ENCODE measurements at regions not wholly inside any gene's neighbourhood (a gene's known extent, or its start where the extent isn't known, plus 50 kb on each side); places are given as distances from the start of the nearest gene placed in this dataset.

DNA sequence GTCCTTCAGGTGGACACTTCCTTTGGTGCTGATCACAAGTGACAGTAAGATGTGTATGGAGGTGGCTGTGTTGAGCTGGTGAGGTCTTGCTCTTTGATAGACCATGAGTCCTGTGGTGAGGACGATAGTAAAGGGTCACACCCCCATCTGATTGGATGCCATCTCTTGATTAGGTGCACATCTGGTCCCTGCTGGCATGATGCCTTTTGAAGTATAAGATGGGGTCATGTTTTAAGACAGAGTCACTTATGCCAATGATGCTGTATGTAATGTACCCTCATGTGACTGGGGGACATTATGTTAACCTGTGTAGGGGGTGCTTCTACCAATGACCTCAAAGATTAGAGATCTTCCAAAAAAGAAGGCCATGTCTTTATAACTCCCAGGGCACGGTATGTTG, 644.6 kb downstream of the ACTR3B start:
- TF ChIP-seq TCF7L2 (IDR thresholded peaks at IDR 0.05; ENCODE audit: low read depth, low read length) (no peak), SIN3A (IDR thresholded peaks at IDR 0.05; ENCODE audit: borderline replicate concordance, insufficient read depth, low read depth, low read length) (no peak), POLR2AphosphoS5 (IDR thresholded peaks at IDR 0.05; ENCODE audit: low read depth, low read length) (no peak)
- TF ChIP-seq, protein P1, sequence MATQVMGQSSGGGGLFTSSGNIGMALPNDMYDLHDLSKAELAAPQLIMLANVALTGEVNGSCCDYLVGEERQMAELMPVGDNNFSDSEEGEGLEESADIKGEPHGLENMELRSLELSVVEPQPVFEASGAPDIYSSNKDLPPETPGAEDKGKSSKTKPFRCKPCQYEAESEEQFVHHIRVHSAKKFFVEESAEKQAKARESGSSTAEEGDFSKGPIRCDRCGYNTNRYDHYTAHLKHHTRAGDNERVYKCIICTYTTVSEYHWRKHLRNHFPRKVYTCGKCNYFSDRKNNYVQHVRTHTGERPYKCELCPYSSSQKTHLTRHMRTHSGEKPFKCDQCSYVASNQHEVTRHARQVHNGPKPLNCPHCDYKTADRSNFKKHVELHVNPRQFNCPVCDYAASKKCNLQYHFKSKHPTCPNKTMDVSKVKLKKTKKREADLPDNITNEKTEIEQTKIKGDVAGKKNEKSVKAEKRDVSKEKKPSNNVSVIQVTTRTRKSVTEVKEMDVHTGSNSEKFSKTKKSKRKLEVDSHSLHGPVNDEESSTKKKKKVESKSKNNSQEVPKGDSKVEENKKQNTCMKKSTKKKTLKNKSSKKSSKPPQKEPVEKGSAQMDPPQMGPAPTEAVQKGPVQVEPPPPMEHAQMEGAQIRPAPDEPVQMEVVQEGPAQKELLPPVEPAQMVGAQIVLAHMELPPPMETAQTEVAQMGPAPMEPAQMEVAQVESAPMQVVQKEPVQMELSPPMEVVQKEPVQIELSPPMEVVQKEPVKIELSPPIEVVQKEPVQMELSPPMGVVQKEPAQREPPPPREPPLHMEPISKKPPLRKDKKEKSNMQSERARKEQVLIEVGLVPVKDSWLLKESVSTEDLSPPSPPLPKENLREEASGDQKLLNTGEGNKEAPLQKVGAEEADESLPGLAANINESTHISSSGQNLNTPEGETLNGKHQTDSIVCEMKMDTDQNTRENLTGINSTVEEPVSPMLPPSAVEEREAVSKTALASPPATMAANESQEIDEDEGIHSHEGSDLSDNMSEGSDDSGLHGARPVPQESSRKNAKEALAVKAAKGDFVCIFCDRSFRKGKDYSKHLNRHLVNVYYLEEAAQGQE (IDR thresholded peaks at IDR 0.05; ENCODE audit: insufficient read depth in 1 of 2, low read depth in 2 of 2, low read length in 1 of 2), result no peak
- TF ChIP-seq, protein P2, sequence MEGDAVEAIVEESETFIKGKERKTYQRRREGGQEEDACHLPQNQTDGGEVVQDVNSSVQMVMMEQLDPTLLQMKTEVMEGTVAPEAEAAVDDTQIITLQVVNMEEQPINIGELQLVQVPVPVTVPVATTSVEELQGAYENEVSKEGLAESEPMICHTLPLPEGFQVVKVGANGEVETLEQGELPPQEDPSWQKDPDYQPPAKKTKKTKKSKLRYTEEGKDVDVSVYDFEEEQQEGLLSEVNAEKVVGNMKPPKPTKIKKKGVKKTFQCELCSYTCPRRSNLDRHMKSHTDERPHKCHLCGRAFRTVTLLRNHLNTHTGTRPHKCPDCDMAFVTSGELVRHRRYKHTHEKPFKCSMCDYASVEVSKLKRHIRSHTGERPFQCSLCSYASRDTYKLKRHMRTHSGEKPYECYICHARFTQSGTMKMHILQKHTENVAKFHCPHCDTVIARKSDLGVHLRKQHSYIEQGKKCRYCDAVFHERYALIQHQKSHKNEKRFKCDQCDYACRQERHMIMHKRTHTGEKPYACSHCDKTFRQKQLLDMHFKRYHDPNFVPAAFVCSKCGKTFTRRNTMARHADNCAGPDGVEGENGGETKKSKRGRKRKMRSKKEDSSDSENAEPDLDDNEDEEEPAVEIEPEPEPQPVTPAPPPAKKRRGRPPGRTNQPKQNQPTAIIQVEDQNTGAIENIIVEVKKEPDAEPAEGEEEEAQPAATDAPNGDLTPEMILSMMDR (IDR thresholded peaks at IDR 0.05), result no peak
- H3K4me3 ChIP-seq (ENCODE audit: low read depth in 2 of 2, low read length in 2 of 2), result no peak overlapping the region
- POLR2A ChIA-PET, result no interaction called here
- BruUV-seq (replicated peaks), result no TSS peak
- no peaks in the 10 kb centered on the region for H3K9me3 ChIP-seq (ENCODE audit: control insufficient read depth, insufficient read depth, low read depth, low read length)
- intact Hi-C loops (cut with micrococcal nuclease; ENCODE audit: unreplicated experiment), result no loop called here
- DNase-seq (ENCODE audit: low read depth, low spot score), result no peak
- no peaks in the 10 kb centered on the region for H3K36me3 ChIP-seq (ENCODE audit: control insufficient read depth, insufficient read depth, low read length)
- ATAC-seq, result no peak
- no peak overlapping the region for H3K27ac ChIP-seq (ENCODE audit: low read length)
- no peaks in the 10 kb centered on the region for H3K27me3 ChIP-seq (ENCODE audit: control insufficient read depth, insufficient read depth, low read length)
- no peaks in the 10 kb centered on the region for H3K4me1 ChIP-seq (ENCODE audit: control insufficient read depth, insufficient read depth, low read length)
- in situ Hi-C loops (cut with HindIII; ENCODE audit: low pct_unique_long_range_greater_than_20kb, low sequenced_read_pairs), result no loop called here
- CTCF ChIA-PET, result no interaction called here

DNA sequence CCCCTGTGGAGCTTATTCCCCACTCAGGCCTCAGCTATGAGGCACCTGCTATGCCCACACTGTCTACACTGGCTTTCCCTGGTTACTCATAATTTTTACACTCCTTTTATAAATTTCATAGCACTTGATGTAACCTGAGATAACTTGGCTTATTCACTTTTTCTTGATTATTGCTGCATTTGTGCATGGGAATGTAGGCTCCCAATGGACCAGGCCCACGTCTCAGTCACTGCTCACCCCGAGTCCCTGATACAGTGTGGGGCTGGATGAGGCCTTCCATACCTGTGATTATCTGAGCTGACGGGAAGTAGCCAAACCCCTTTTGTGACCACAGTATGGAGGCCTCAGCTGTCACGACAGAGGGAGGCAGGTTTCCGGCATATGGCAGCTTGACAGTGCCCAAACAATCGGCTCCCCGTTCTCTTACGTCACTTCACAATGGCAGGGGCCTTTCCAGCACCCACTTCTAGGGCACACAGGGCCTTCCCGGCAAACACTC, 645.3 kb downstream of the ACTR3B start:
- ChIA-PET CTCF (no interaction called here), POLR2A (no interaction called here)
- ATAC-seq (no peak), DNase-seq (ENCODE audit: low read depth, low spot score) (no peak)
- in situ Hi-C loops (cut with HindIII; ENCODE audit: low pct_unique_long_range_greater_than_20kb, low sequenced_read_pairs), result no loop called here
- Histone ChIP-seq H3K4me1 (ENCODE audit: control insufficient read depth, insufficient read depth, low read length) (no peaks in the 10 kb centered on the region), H3K9me3 (ENCODE audit: control insufficient read depth, insufficient read depth, low read depth, low read length) (no peaks in the 10 kb centered on the region), H3K27me3 (ENCODE audit: control insufficient read depth, insufficient read depth, low read length) (no peaks in the 10 kb centered on the region), H3K27ac (ENCODE audit: low read length) (no peak overlapping the region), H3K4me3 (ENCODE audit: low read depth in 2 of 2, low read length in 2 of 2) (no peak overlapping the region), H3K36me3 (ENCODE audit: control insufficient read depth, insufficient read depth, low read length) (no peaks in the 10 kb centered on the region)
- no TSS peak for BruUV-seq (replicated peaks)
- intact Hi-C loops (cut with micrococcal nuclease; ENCODE audit: unreplicated experiment), result no loop called here
- TF ChIP-seq, protein P2 (IDR thresholded peaks at IDR 0.05), result no peak
- TF ChIP-seq POLR2AphosphoS5 (IDR thresholded peaks at IDR 0.05; ENCODE audit: low read depth, low read length) (no peak), TCF7L2 (IDR thresholded peaks at IDR 0.05; ENCODE audit: low read depth, low read length) (no peak), SIN3A (IDR thresholded peaks at IDR 0.05; ENCODE audit: borderline replicate concordance, insufficient read depth, low read depth, low read length) (no peak)
- TF ChIP-seq, protein P1 (IDR thresholded peaks at IDR 0.05; ENCODE audit: insufficient read depth in 1 of 2, low read depth in 2 of 2, low read length in 1 of 2), result no peak
